Uterus (tissue), 3 donors: ENCODE measurements at regions not wholly inside any gene's neighbourhood (a gene's known extent, or its start where the extent isn't known, plus 50 kb on each side); places are given as distances from the start of the nearest gene placed in this dataset.

Experiments used
- DNase-seq, 2 donors: peaks; one replicate each; pipeline ENCODE4 v3.0.0-alpha.2; 2019 to 2020
- H3K27ac ChIP-seq, 2 donors: fragments of 200-600 bp; sonication (generic); 1 replicate in 1 of 2; 2 replicates in 1 of 2; pipeline ENCODE4 v1.5.1; 2016 to 2018
- H3K27me3 ChIP-seq, 2 donors: fragments of 200-600 bp; sonication (generic); one replicate each; pipeline ENCODE4 v1.5.1; 2018 to 2019; ENCODE audit warnings: control low read depth in 1 of 2
- H3K36me3 ChIP-seq, 2 donors: fragments of 200-600 bp; sonication (generic); one replicate each; pipeline ENCODE4 v1.5.1; 2019; ENCODE audit warnings: control low read depth in 1 of 2
- H3K4me1 ChIP-seq, 2 donors: fragments of 200-600 bp; sonication (generic); one replicate each; pipeline ENCODE4 v1.5.1; 2018 to 2019; ENCODE audit warnings: control low read depth in 1 of 2
- H3K4me3 ChIP-seq, 2 donors: fragments of 200-600 bp; sonication (generic); 1 replicate in 1 of 2; 2 replicates in 1 of 2; pipeline ENCODE4 v1.5.1; 2018 to 2019; ENCODE audit warnings: mild to moderate bottlenecking in 1 of 2
- H3K9me3 ChIP-seq, 2 donors: fragments of 200-600 bp; sonication (generic); one replicate each; pipeline ENCODE4 v1.5.1; 2019; ENCODE audit warnings: control low read depth in 1 of 2
- CTCF ChIP-seq, 4 experiments: fragments of 200-600 bp in 2 of 4; fragments of 450-650 bp in 2 of 4; sonication (generic) in 2 of 4; IDR thresholded peaks; one replicate each; pipeline ENCODE4 v1.5.1; 2016 to 2019; ENCODE audit warnings: antibody characterized with exemption in 4 of 4, mild to moderate bottlenecking in 2 of 4, moderate library complexity in 1 of 4
- POLR2A ChIP-seq, 2 donors: fragments of 450-650 bp; IDR thresholded peaks; one replicate each; pipeline ENCODE4 v1.6.1; 2016; ENCODE audit warnings: antibody characterized with exemption in 2 of 2, mild to moderate bottlenecking in 1 of 2, moderate library complexity in 1 of 2
- intact Hi-C: fragments of 100-400 bp; cut with DNase I; formaldehyde crosslinking; loops from one replicate; pipeline ENCODE4 v1.15.1; 2023; ENCODE audit warnings: low total_unique reads
- donor health status: DM: yes; HTN: yes; CAD: no.

GRCh38 chr1:30277415-30277814 is 446.0 kb downstream of the MATN1 start:
- no peaks in the 10 kb centered on the region for H3K9me3 ChIP-seq
- H3K4me1 ChIP-seq = no peaks in the 10 kb centered on the region
- no peaks in the 10 kb centered on the region for H3K27me3 ChIP-seq
- H3K36me3 ChIP-seq = no peaks in the 10 kb centered on the region
- no peak for DNase-seq
- H3K4me3 ChIP-seq = no peak overlapping the region
- no peak overlapping the region for H3K27ac ChIP-seq
- intact Hi-C loops = no loop called here
- no peak for TF ChIP-seq POLR2A (IDR thresholded peaks at IDR 0.05)
- no peak for TF ChIP-seq CTCF (IDR thresholded peaks at IDR 0.05)

GRCh38 chr1:30275926-30276764 is 447.2 kb downstream of the MATN1 start:
- no peak overlapping the region for H3K27ac ChIP-seq
- H3K4me3 ChIP-seq = no peak overlapping the region
- H3K27me3 ChIP-seq = no peaks in the 10 kb centered on the region
- H3K36me3 ChIP-seq = no peaks in the 10 kb centered on the region
- no peaks in the 10 kb centered on the region for H3K4me1 ChIP-seq
- H3K9me3 ChIP-seq = no peaks in the 10 kb centered on the region
- TF ChIP-seq POLR2A (IDR thresholded peaks at IDR 0.05) (no peak), CTCF (IDR thresholded peaks at IDR 0.05) (no peak)
- intact Hi-C loops = no loop called here
- DNase-seq = no peak

- Histone ChIP-seq H3K27me3 (no peaks in the 10 kb centered on the region), H3K27ac (no peak overlapping the region), H3K4me1 (no peaks in the 10 kb centered on the region), H3K4me3 (no peak overlapping the region), H3K9me3 (no peaks in the 10 kb centered on the region), H3K36me3 (no peaks in the 10 kb centered on the region)
- TF ChIP-seq POLR2A (IDR thresholded peaks at IDR 0.05) (no peak), CTCF (IDR thresholded peaks at IDR 0.05) (no peak)
- intact Hi-C loops = no loop called here
- DNase-seq = no peak
Measured at GRCh38 chr1:30274976-30275621, 448.3 kb downstream of the MATN1 start.

GRCh38 chr1:30274173-30274970 is 449.0 kb downstream of the MATN1 start:
- intact Hi-C loops = no loop called here
- TF ChIP-seq CTCF (IDR thresholded peaks at IDR 0.05) (no peak), POLR2A (IDR thresholded peaks at IDR 0.05) (no peak)
- no peaks in the 10 kb centered on the region for H3K4me1 ChIP-seq
- no peaks in the 10 kb centered on the region for H3K9me3 ChIP-seq
- no peaks in the 10 kb centered on the region for H3K36me3 ChIP-seq
- no peak overlapping the region for H3K27ac ChIP-seq
- no peak for DNase-seq
- no peak overlapping the region for H3K4me3 ChIP-seq
- no peaks in the 10 kb centered on the region for H3K27me3 ChIP-seq
